Transverse colon (tissue), 4 donors: ENCODE measurements at regions not wholly inside any gene's neighbourhood (a gene's known extent, or its start where the extent isn't known, plus 50 kb on each side); places are given as distances from the start of the nearest gene placed in this dataset.

Experiments used
- DNase-seq: peaks from one replicate; pipeline ENCODE4 v3.0.0-alpha.2; 2019
- H3K27ac ChIP-seq, 4 donors: fragments of 200-600 bp; sonication (generic); 2 replicates each; pipeline ENCODE4 v1.5.1; 2016 to 2018; ENCODE audit warnings: inconsistent platforms in 4 of 4
- H3K27me3 ChIP-seq: fragments of 200-600 bp; sonication (generic); 2 replicates; pipeline ENCODE4 v1.5.1; 2017; ENCODE audit warnings: inconsistent platforms
- H3K36me3 ChIP-seq, 4 donors: fragments of 200-600 bp; sonication (generic); 2 replicates each; pipeline ENCODE4 v1.5.1; 2017 to 2019; ENCODE audit warnings: inconsistent platforms in 4 of 4
- H3K4me1 ChIP-seq, 4 donors: fragments of 200-600 bp; sonication (generic); 2 replicates each; pipeline ENCODE4 v1.5.1; 2017 to 2020; ENCODE audit warnings: inconsistent platforms in 4 of 4
- H3K4me3 ChIP-seq, 4 donors: fragments of 200-600 bp; sonication (generic); 1 replicate in 1 of 4; 2 replicates in 3 of 4; pipeline versions ENCODE4 v1.5.1 to v1.6.1; 2017 to 2019; ENCODE audit warnings: inconsistent platforms in 4 of 4
- H3K9me3 ChIP-seq, 2 donors: fragments of 200-600 bp; sonication (generic); 2 replicates each; pipeline ENCODE4 v1.5.1; 2017 to 2019; ENCODE audit warnings: inconsistent platforms in 2 of 2
- CTCF ChIP-seq, 5 experiments: fragments of 200-600 bp in 3 of 5; fragments of 450-650 bp in 2 of 5; sonication (generic) in 3 of 5; IDR thresholded peaks; 1 replicate in 2 of 5; 2 replicates in 3 of 5; pipeline ENCODE4 v1.5.1; 2016 to 2017; ENCODE audit warnings: antibody characterized with exemption in 5 of 5, inconsistent platforms in 3 of 5, mild to moderate bottlenecking in 2 of 5, moderate library complexity in 1 of 5
- EP300 ChIP-seq: sonication (generic); formaldehyde crosslinking; IDR thresholded peaks from one replicate; pipeline ENCODE4 v1.6.1; 2017; ENCODE audit warnings: antibody characterized with exemption, low read depth
- POLR2A ChIP-seq: fragments of 450-650 bp; IDR thresholded peaks from one replicate; pipeline ENCODE4 v1.6.1; 2016; ENCODE audit warnings: antibody characterized with exemption, mild to moderate bottlenecking, moderate library complexity
- POLR2AphosphoS5 ChIP-seq, 3 donors: sonication (generic); formaldehyde crosslinking; IDR thresholded peaks; one replicate each; pipeline ENCODE4 v1.6.1; 2016; ENCODE audit warnings: antibody characterized with exemption in 3 of 3
- WGBS, 2 donors: methylation state at CpG; one replicate each; pipeline ENCODE4 v1.1.5; 2018; ENCODE audit warnings: low coverage in 1 of 2; 5-methylcytosine and 5-hydroxymethylcytosine counted together
- in situ Hi-C, 4 donors: fragments of 200-750 bp; cut with MboI; loops; one replicate each; pipeline versions ENCODE4 v1.15.0 to v1.15.1; 2017; ENCODE audit warnings: low sequenced_read_pairs in 3 of 4, low pct_ligation_motif_present in 1 of 4, low pct_unique_long_range_greater_than_20kb in 1 of 4
- intact Hi-C: fragments of 100-400 bp; cut with DNase I; formaldehyde crosslinking; loops from one replicate; pipeline ENCODE4 v1.15.1; 2023; ENCODE audit warnings: low total_unique reads

DNA sequence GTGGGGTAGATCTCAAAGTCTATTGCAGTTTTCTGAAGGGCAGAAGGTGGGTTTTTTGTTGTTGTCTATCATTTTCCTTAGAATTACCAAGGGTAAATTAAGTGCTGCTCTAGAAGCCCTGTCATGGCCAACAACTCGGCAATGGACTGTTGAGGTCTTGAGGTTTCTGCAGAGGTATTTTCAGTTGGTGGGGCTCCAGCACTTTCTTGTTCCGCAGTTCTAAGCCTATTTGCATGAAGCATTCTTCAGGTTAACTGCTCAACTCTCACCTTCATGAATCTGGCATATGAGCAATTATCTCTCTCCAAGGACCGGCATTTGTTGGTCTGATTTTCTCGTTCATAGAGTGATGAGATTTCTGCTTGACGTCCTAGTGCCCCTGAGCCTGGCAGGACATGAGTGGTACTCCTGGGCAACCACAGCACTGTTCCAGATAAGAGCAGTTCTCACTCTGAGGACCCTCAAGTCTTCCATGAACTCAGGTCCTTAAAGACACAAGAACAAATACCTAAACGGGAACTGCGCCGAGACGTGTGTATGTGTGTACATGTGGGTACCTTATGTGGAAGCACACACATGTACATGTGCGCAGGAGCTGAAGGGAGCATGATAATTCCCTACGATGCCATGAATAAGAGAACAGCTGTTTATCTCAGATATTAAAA lies 544.5 kb downstream of the CSNK1G3 start:
- Histone ChIP-seq H3K36me3 (no peaks in the 10 kb centered on the region), H3K27me3 (no peaks in the 10 kb centered on the region), H3K27ac (no peak overlapping the region), H3K4me1 (peaks cover 3 to 17% (median 9%) of the 10 kb centered on the region in 4 donors), H3K9me3 (no peaks in the 10 kb centered on the region), H3K4me3 (no peak overlapping the region)
- no peak for DNase-seq
- TF ChIP-seq EP300 (no peak), POLR2AphosphoS5 (IDR thresholded peaks at IDR 0.05) (no peak), CTCF (IDR thresholded peaks at IDR 0.05) (no peak)
- in situ Hi-C loops: no loop called here
- intact Hi-C loops: no loop called here
- 66 to 76% methylated on average over 8 to 11 of the region's 11 CpGs for WGBS, 2 donors

- in situ Hi-C loops (no loop called here), intact Hi-C loops (no loop called here)
- Histone ChIP-seq H3K4me3 (no peak overlapping the region), H3K4me1 (peaks cover 3 to 13% (median 9%) of the 10 kb centered on the region in 4 donors), H3K9me3 (no peaks in the 10 kb centered on the region), H3K27ac (no peak overlapping the region), H3K27me3 (no peaks in the 10 kb centered on the region), H3K36me3 (no peaks in the 10 kb centered on the region)
- TF ChIP-seq POLR2A (no peak), CTCF (IDR thresholded peaks at IDR 0.05) (no peak)
- DNase-seq: no peak
- 100% methylated on average over 1 of the region's 1 CpG; no CpG with 5 or more reads in 1 of the 2 donors for WGBS, 2 donors
Observed at GRCh38 chr5:124055751-124056150, 543.8 kb downstream of the CSNK1G3 start.

- no peaks in the 10 kb centered on the region for H3K9me3 ChIP-seq
- no peaks in the 10 kb centered on the region for H3K36me3 ChIP-seq
- peaks cover 3 to 13% (median 9%) of the 10 kb centered on the region in 4 donors for H3K4me1 ChIP-seq
- H3K27me3 ChIP-seq: no peaks in the 10 kb centered on the region
- DNase-seq: no peak
- TF ChIP-seq CTCF (IDR thresholded peaks at IDR 0.05) (no peak), POLR2AphosphoS5 (IDR thresholded peaks at IDR 0.05) (no peak), POLR2A (no peak), EP300 (no peak)
- H3K4me3 ChIP-seq: no peak overlapping the region
- no peak overlapping the region for H3K27ac ChIP-seq
- intact Hi-C loops (no loop called here), in situ Hi-C loops (no loop called here)
Observed at GRCh38 chr5:124054564-124054963, 542.6 kb downstream of the CSNK1G3 start.

DNA sequence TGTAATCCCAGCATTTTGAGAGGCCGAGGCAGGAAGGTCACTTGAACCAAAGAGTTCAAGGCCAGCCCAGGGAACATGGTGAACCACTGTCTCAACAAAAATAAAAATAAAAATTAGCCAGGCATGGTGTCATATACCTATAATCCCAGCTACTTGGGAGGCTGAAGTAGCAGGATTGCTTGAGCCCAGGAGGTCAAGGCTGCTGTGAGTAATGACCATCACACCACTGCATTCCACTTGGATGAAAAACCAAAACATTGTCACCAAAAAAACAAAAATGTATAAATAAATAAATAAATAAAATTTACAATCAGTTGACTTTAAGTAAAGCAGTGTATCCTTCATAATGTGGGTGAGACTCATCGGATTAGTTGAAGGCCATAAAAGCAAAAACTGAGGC lies 541.4 kb downstream of the CSNK1G3 start:
- Histone ChIP-seq H3K9me3 (no peaks in the 10 kb centered on the region), H3K4me1 (peaks cover 3 to 13% (median 9%) of the 10 kb centered on the region in 4 donors), H3K27me3 (no peaks in the 10 kb centered on the region), H3K27ac (no peak overlapping the region), H3K36me3 (no peaks in the 10 kb centered on the region), H3K4me3 (no peak overlapping the region)
- DNase-seq: no peak
- no peak for TF ChIP-seq POLR2AphosphoS5 (IDR thresholded peaks at IDR 0.05)
- TF ChIP-seq POLR2A: no peak
- no peak for TF ChIP-seq EP300
- TF ChIP-seq CTCF (IDR thresholded peaks at IDR 0.05): no peak
- in situ Hi-C loops: no loop called here
- 89 to 91% methylated on average over 2 of the region's 2 CpGs for WGBS, 2 donors
- intact Hi-C loops: no loop called here
